Right lobe of liver (tissue), 4 donors: ENCODE measurements at regions not wholly inside any gene's neighbourhood (a gene's known extent, or its start where the extent isn't known, plus 50 kb on each side); places are given as distances from the start of the nearest gene placed in this dataset.

ENCODE experiments used
- CTCF ChIP-seq, 4 donors: fragments of 200-600 bp in 3 of 4; fragments of 450-650 bp in 1 of 4; IDR thresholded peaks; one replicate each; pipeline versions ENCODE4 v1.5.1 to v1.8.0; 2016 to 2022; ENCODE audit warnings: antibody characterized with exemption in 4 of 4, mild to moderate bottlenecking in 2 of 4
- POLR2A ChIP-seq: fragments of 450-650 bp; IDR thresholded peaks from one replicate; pipeline ENCODE4 v1.6.1; 2017; ENCODE audit warnings: antibody characterized with exemption, mild to moderate bottlenecking
- donor health status: DM: no; HTN: no; CAD: no.
- donor health status: DM: no; HTN: no; CAD: no.
- donor health status: DM: no; HTN: yes; CAD: no.

- TF ChIP-seq CTCF (IDR thresholded peaks at IDR 0.05) (no peak), POLR2A (no peak)
These were observed 88.2 kb downstream of the KCTD12 start for GRCh38 chr13:76798037-76798436.
